GM21619 (cell line): ENCODE measurements at regions not wholly inside any gene's neighbourhood (a gene's known extent, or its start where the extent isn't known, plus 50 kb on each side); places are given as distances from the start of the nearest gene placed in this dataset.

ENCODE experiments used
- ATAC-seq: cut with Tn5 transposase; IDR thresholded peaks from one replicate; pipeline ENCODE4 v1.9.1; 2021; ENCODE audit not compliant: unreplicated experiment

DNA sequence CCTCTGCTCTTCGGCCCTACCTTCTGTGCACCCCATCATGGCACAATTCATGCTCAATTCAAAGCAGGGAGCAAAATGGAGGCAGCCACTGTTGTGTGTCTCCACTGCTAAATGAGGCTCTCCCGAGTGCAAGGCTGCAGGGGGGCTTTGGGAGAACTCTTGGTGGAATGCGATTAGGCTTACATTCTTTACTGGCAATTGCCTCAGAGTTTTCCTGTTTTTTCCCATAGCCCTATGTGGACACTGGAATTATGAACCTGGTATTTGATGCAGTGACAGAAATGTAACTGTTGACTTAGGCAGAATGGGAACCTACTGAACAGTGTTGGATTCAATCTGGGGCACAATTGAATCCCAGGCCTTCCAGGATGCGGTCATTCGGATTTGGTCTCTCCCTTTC, 187.9 kb upstream of the GMDS start:
- no peak for ATAC-seq

DNA sequence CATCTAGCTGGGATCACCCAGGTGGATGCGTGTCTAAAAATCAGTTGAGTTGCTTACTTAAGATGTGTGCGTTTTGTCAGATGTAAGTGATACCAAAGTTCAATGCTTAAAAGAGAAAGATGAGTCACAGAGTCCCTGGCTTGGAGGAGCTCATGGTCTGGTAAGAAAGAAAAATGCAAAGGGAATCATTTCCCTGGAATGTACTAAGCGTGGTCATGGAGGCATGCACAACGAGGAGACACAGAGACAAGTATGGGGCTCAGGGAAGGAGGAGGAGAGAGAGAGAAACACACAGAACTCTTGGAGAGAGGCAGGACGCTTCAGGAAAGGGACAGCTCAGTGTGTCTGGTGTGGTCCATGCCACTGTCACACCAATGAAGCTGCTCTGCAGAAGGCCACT, 186.9 kb upstream of the GMDS start:
- no peak for ATAC-seq

DNA sequence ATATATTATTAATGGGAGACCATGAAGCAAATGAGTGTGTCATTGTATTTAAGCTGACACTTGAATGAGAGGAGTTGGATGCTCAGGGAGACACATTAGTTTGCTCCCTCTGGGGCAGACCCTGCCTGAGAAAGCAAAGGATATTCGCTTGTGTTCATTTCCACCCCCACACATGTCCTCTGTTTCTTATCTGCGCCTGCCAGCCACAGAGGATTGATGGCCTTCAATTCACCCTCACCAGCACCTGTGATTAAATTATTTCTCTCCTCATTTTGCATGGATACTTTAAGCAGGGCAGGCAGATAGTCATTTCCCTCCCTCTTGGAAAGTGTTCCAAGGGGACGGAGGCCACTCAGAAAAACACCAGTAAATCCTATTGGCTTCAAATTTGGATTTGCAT, 185.2 kb upstream of the GMDS start:
- ATAC-seq = no peak

DNA sequence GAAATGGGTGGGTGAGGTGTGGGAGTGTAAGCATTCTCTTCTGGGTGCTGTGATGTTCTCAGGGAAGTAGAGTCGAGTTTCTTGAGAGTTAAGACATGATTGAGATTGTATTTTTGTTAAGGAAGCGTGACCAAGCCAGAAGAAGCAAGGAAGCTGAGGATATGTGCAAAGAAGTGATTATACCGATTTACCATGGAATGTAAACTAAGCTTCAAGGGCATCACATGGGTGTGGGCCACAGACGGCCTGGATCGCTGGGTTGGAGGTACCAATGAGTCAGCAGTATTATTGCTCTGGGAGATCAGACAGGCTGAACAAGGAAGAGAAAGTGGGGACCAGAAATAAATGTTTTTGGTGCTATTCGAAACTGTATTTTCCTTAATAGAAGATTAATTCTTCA, 184.1 kb upstream of the GMDS start:
- no peak for ATAC-seq

DNA sequence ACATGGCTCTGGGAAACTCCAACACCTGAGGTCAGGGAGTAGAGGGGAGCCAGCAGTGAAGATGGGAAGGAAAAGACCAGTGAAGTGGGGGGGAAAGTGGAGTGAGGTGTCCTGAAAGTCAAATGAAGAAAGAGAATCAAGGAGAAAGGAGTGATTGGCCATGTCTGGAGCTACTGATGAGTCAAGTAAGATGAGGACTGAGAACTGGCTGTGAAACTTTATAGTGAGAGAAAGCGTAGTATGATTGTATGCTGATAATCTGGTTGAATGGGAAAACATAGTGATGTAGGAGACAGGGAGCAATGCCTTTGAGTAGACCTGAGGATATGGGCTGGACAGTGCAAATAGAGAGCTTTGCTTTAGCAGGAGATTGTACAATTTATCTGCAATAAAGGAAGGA, 183.6 kb upstream of the GMDS start:
- ATAC-seq = no peak

DNA sequence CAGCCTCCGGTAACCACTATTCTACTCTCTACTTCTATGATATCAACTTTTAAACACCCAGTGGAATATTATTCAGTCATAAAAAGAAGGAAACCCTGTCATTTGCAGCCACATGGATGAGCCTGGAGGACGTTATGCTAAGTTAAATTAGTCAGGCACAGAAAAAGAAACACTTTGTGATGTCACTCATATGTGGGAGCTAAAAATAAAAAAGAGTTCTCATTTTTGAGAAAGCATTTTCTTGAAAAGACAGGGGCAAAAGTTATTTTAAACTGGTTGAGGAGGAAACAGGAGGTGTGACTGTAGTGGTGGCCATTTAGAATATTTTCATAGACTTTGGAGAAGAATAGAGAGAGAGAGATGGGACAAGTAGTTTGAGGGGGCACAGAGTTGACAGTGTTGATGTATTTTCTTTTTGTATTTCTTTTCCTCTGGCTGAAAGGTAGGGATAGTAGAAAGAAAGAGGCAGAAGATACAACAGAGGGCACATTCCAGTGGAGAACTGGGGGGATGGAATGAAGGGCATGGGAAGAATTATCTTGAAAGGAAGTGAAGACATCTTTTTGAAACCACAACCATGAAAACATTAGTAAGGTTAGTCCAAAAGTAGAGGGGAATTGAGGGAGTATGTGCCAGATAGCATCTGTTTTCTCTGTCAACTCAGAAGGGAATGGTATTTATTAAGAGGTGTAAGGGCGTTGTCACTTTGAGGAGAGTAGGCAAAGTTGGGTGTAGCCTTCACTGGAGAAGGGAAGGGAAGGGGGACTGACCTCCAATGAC, 181.3 kb upstream of the GMDS start:
- no peak for ATAC-seq

DNA sequence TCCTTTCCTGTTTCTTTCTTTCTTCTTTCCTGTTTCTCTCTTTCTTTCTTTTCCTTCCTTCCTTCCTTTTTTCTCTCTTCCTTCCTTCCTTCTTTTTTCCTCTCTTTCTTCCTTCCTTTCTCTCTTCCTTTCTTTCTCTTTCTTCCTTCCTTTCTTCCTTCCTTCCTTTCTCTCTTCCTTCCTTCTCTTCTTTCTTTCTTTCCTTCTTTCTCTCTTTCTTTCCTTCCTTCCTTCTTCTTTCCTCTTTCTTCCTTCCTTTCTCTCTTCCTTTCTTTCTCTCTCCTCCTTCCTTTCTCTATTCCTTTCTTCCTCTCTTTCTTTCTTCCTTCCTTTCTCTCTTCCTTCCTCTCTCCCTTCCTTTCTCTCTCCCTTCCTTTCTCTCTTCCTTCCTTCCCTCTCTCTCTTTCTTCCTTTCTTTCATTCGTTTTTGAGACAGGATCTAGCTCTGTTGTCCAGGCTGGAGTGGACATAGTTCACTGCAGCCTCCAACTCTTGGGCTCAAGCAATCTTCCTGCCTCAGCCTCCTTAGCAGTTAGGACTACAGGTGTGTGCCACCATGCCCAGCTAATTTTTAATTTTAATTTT, 170.8 kb upstream of the GMDS start:
- ATAC-seq = no peak

DNA sequence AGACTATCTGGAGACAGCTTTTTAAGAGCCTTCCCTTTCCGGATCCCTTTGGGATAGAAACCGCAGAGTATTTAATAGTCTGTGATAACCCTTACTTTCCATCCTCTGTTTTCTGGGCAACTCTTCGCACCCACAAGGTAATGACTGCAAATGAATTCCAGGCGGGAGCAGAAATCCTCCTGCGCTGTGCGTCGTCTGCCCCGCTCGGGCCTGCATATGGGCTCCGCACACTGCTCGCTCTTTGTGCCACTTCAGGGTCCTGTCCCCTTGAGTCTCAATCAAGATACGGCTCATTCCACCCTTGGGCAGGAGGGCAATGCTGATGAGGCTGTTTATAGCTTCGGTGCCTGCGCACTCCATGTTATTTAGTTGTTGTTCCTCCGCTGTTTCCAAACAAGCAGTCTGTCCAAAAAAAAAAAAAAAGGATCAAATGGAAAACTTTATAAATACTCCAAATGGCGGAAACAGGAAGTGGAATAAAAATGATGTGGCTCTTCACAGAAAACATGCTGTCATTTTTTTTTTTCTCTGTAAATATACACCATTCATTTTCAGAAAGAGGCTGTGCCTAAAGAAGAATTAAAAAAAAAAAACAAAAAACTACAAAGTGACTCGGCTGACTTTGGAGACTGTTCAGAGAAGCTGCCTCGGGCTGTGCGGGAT, 169.6 kb upstream of the GMDS start:
- ATAC-seq = no peak

DNA sequence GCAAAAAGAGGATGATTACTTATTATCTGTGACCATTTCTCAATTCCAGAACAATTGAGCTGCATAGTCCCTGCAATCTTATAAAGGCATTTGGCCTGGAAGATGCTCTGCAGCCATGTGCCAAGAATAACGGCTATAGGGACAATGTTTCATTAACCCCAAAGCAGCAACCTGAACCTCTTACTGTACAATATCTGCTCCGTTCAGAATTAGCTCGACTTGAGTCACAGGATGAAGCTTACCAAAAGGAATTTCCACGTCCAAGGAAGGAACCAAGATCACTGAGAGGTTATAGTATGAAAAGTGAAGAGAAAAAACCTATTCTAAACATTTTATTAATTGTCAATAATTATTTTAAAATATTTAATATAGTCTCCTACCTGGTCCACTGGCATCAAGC, 167.3 kb upstream of the GMDS start:
- no peak for ATAC-seq

DNA sequence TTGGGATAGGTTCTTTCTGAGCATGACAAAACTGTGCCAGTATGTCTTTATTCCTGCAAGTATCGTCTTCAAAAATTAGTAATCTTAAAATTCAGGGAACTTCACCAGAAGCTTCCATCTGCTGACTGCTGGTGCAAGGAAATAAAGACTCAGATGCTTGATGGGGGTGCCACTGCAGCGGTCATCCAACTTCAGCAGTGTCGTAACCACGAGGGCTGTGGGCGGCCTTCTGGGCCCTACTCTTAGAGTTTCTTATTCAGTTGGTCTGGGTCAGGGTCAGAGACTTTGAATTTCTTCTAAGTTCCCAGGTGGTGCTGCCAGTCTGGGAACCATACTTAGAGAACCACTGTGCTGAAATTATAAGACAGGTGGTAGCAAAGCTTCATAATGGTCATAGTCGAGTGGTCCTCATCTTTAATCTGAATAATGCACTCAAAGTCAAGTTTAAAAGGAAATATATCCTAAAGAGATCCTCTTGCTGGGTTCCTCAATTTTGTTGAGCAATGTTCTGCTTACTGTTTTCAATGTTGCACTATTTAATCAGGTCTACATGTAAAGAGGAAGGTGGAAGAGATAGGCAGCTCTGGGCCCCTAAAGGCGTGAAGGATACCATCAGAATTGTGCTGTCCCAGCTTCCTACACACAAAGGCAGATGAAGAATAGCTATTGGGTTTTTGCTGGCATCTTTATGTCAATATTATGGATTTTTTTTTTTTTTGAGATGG, 165.4 kb upstream of the GMDS start:
- no peak for ATAC-seq

DNA sequence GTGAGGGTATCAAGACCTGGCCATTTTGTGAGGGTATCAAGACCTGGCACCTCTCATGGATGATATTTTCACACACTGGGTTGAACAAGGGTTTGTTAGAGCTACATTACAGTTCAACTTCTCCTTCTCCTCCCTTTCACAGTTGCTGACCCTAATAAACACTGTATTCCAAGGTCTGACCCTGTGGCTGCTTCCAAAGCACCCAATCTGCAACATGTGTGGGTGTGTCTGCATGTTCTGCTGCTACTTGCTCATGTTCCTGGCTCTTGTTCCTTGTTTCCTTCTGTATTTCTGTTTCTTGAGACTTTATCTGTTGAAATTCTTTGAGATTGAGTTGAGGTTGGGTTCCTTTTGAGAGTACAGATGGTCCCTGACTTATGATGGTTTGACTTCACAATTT, 162.1 kb upstream of the GMDS start:
- no peak for ATAC-seq

DNA sequence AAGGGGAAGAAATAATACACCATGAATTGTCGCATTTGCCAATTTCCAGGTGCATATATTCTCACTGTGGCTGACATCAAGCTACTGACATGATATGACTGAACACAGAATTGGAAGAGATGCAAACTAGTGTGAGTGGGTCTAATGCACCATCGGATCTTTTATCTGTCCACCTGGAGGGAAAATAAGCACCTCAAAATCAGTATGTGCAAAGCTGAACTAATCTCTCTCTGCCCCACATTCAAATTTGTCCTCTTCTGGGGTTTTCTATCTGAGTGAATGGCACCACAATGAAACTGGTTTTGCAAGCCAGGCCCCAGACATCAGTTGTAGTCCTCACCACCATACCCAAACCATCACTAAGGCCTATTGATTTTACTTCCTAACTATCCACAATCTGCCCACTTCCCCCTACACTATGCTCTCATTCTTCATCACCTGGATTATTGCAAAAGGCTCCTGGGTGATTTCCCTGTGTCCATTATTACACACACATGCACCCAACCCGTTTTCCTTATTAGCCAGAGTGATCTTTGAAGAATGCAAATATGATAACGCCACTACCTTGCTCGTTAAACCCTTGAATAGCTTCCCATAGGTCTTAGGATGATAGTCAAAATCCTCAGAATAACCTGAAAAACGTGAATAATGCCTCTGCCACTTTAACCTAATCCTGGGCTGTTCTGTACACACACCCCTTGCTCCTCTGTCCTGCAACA, 159.0 kb upstream of the GMDS start:
- no peak for ATAC-seq

DNA sequence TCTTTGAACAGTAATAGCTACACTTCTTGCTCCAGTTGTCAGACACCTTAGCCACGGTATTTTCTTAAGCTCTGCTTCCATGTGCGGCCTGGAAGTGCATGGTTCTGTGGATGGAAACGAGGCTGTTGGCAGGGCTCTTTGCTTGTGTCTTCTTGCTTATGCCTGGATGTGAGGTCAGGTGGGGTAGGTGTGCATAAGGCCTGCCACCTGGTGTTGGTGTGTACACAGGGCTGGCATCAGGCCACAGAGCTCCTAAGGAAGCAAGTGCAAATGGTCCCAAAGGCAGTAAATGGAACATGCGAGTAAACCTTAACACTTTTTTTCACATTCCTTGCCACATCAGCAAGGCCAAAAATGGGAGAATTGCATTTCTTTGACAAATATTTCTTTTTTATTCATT, 158.1 kb upstream of the GMDS start:
- ATAC-seq = no peak

DNA sequence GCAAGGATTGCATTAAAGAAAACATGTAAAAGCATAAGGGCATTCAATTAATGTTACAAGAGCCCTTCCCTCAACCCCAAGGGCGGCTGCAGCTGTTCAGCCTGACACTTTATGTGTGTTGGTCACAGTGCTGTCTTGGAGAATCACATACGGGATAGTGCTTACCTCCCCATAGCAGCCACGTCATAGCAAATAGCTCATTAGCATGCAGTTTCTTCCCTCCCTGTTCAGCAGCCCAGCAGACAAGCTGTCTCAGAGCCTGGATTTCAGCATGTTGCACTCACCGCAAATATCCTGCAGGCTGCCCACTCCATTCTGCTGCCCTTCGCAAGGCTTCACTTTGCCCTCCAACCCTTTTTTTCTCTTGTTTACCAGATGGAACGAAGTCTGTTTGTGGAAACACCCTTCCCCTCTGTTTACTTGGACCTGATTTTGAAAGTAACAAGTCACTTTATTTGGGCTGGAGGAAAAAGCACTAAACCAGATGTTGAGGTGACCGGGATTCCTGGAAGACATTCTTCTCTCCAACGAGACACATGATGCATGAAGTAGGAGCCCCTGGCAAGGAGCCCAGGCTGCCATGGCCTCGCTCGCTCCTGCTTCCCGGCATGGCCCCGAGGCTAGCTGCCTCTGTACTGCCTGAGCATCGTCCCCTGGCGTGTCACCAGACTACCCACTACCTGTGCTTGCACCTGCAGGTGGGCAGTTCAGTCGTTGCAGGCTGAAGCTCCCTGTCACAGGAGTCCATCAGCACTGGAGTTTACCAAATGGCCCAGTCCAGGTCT, 151.6 kb upstream of the GMDS start:
- ATAC-seq = no peak

DNA sequence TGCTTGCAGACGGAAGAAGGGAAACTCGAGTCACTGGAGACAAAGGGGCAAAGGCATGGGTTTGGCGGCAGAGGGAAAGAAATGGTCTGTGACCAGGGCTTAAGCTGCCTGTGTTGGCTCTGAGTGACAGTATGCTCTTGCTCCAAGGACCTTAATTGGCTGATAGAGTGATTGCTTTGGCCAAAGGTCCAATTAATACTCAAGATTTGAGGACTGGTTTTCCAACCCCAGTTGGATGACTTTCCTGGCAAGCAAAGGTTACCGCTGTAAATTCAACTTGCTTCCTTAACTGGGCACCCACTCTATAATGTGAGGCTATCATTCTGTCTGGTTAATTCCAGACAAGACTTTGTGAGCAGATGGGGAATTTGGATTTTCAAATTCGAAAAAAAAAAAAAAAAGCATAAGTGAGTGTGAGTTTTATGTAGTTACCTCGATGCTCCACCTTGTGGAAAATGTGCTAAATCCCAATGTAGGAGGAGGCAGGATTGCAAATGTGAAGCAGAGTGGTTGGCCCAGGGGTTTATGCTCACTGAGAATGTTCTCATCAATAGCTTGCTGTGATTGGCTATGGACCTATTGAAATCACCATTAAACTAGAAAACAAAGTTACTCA, 150.7 kb upstream of the GMDS start:
- no peak for ATAC-seq

DNA sequence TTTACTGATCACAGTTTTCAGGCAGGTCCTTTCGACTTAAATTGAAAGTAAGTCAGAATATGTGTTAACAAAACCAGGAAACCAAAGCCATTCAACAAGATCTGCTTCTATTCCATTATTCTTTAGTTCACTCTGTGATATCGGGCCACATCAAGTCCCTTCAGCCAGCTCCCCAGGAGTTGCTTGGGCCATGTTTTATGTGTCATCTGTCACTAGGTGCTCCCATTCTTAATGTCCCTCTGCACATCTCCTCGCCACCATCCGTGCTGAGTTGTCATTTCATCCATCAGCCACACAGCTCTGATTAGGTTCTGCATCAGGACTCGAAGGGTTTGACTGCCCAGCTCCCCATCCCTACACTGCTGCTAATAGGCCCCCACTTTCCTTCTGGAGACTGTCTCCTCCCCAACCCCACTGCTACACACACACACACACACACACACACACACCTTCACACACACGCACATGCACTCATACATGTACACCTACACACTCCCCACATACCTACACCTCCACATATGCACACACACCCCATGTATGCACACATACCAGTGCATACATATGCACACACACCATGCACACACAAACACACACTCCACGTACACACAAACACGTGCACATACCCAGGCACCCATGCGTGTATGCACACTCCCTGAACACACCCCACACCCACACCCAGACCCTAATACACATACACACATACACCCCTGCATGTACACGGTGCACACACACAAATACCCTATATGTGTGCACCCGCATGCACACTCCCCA, 143.3 kb upstream of the GMDS start:
- no peak for ATAC-seq

DNA sequence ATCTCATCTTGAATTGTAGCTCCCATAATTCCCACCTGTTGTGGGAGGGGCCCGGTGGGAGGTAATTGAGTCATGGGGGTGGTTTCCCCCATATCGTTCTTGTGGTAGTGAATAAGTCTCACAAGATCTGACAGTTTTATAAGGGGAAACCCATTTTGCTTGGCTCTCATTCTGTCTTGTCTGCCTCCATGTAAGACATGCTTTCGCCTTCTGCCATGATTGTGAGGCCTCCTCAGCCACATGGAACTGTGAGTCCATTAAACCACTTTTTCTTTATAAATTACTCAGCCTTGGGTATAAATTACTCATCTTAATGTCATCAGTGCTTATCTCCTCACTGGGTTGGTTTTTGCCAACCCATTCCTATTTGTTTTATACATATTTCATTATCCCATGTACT, 142.0 kb upstream of the GMDS start:
- ATAC-seq = no peak

DNA sequence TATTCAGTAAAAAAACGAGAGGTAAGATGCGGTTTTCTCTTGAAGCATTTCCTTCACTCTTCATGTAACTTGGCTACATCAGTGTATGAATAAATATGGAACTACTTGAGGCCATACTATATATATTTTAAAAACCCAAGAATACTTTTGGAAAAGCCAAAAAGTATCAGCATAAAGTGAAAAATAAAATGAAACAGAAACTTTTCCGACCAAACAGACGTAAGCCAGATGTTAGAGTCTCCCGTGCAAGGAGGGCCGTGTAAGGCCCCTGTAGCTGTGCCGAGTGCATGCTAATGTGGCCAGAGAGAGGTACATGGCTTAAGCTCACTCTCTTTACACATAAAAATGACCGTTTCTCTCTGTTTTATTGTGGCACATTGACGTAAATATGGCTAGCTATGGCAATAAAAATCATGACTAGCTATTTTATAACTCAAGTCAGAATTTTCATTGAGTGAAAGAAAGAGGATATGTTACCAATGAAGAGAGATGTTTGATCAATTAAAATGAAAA, 140.1 kb upstream of the GMDS start:
- ATAC-seq = no peak

DNA sequence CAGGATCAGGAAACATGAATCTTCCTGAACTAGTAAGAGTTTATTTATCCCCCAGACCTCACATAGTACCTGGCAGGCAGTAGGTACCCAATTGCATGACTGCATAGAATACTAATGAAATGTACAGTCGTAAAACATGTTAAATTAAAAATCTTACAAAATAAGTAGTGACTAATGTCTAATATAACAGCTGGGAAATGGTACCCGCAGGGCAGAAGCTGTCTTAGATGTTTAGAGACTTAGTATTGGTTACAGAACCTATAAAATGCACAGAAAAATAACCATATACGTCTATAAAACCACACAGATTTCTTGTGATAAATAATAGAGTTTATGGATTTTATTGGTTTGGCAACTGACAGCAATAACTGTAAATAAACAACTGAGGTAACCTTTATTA, 139.1 kb upstream of the GMDS start:
- ATAC-seq = no peak
